KMS-11 (cell line): ENCODE measurements at regions not wholly inside any gene's neighbourhood (a gene's known extent, or its start where the extent isn't known, plus 50 kb on each side); places are given as distances from the start of the nearest gene placed in this dataset.

Experiments
- H2AFZ ChIP-seq: fragments of 200-600 bp; sonication (generic); 2 replicates; pipeline ENCODE4 v1.6.1; 2016; ENCODE audit warnings: antibody characterized with exemption, mixed run types, low read depth
- H3K27ac ChIP-seq: fragments of 200-600 bp; sonication (generic); 2 replicates; pipeline ENCODE4 v1.6.1; 2016; ENCODE audit warnings: mild to moderate bottlenecking, mixed run types
- H3K27me3 ChIP-seq: fragments of 200-600 bp; sonication (generic); 2 replicates; pipeline ENCODE4 v1.6.1; 2017; ENCODE audit warnings: mild to moderate bottlenecking, low read depth, mixed run types, moderate library complexity; ENCODE audit not compliant: insufficient read depth
- H3K36me3 ChIP-seq: fragments of 200-600 bp; sonication (generic); 2 replicates; pipeline ENCODE4 v1.6.1; 2017; ENCODE audit warnings: mild to moderate bottlenecking, mixed run types; ENCODE audit not compliant: insufficient read depth
- H3K4me1 ChIP-seq: fragments of 200-600 bp; sonication (generic); 2 replicates; pipeline ENCODE4 v1.6.1; 2016; ENCODE audit warnings: mild to moderate bottlenecking, low read depth, mixed run types; ENCODE audit not compliant: poor library complexity, severe bottlenecking
- H3K4me2 ChIP-seq: fragments of 200-600 bp; sonication (generic); 2 replicates; pipeline ENCODE4 v1.7.0; 2016; ENCODE audit warnings: mild to moderate bottlenecking, mixed run types
- H3K4me3 ChIP-seq: fragments of 200-600 bp; sonication (generic); IDR thresholded peaks from 2 replicates; pipeline ENCODE4 v1.6.1; 2017; ENCODE audit warnings: low read depth, low read length, mixed read lengths; ENCODE audit not compliant: insufficient read depth
- H3K79me2 ChIP-seq: fragments of 200-600 bp; sonication (generic); 2 replicates; pipeline ENCODE4 v1.6.1; 2016; ENCODE audit warnings: low read depth, mixed run types; ENCODE audit not compliant: insufficient read depth
- H3K9ac ChIP-seq: fragments of 200-600 bp; sonication (generic); 2 replicates; pipeline ENCODE4 v1.6.1; 2016; ENCODE audit warnings: mild to moderate bottlenecking, mixed run types
- H4K20me1 ChIP-seq: fragments of 200-600 bp; sonication (generic); 2 replicates; pipeline ENCODE4 v1.6.1; 2016; ENCODE audit warnings: mild to moderate bottlenecking, mixed run types; ENCODE audit not compliant: insufficient read depth
- CTCF ChIP-seq: fragments of 200-600 bp; sonication (generic); conservative IDR thresholded peaks from 2 replicates; pipeline ENCODE4 v1.6.1; 2017; ENCODE audit warnings: low read depth, mild to moderate bottlenecking, antibody characterized with exemption, low read length, moderate library complexity, mixed read lengths

GRCh38 chr10:3665316-3665908 is 119.6 kb downstream of the KLF6 start:
- Histone ChIP-seq H3K79me2 (no peaks in the 10 kb centered on the region), H3K27me3 (no peaks in the 10 kb centered on the region), H4K20me1 (no peaks in the 10 kb centered on the region), H2AFZ (no peak overlapping the region), H3K4me2 (no peak overlapping the region), H3K4me1 (no peaks in the 10 kb centered on the region), H3K36me3 (no peaks in the 10 kb centered on the region), H3K9ac (no peak overlapping the region), H3K27ac (no peak overlapping the region), H3K4me3 (no peak overlapping the region)
- no peak for TF ChIP-seq CTCF

GRCh38 chr10:3662775-3663174 is 122.2 kb downstream of the KLF6 start:
- Histone ChIP-seq H3K79me2 (no peaks in the 10 kb centered on the region), H3K9ac (no peak overlapping the region), H2AFZ (no peak overlapping the region), H4K20me1 (no peaks in the 10 kb centered on the region), H3K36me3 (no peaks in the 10 kb centered on the region), H3K4me2 (no peak overlapping the region), H3K27ac (no peak overlapping the region), H3K4me3 (no peak overlapping the region), H3K27me3 (no peaks in the 10 kb centered on the region), H3K4me1 (no peaks in the 10 kb centered on the region)
- no peak for TF ChIP-seq CTCF

GRCh38 chr10:3661271-3661670 is 123.7 kb downstream of the KLF6 start:
- Histone ChIP-seq H2AFZ (no peak overlapping the region), H3K79me2 (no peaks in the 10 kb centered on the region), H3K27ac (no peak overlapping the region), H3K4me2 (no peak overlapping the region), H3K27me3 (no peaks in the 10 kb centered on the region), H3K4me1 (no peaks in the 10 kb centered on the region), H3K9ac (no peak overlapping the region), H4K20me1 (no peaks in the 10 kb centered on the region), H3K4me3 (no peak overlapping the region), H3K36me3 (no peaks in the 10 kb centered on the region)
- TF ChIP-seq CTCF, result no peak

- H3K9ac ChIP-seq, result no peak overlapping the region
- H3K4me1 ChIP-seq, result no peaks in the 10 kb centered on the region
- H2AFZ ChIP-seq, result no peak overlapping the region
- H3K79me2 ChIP-seq, result no peaks in the 10 kb centered on the region
- no peak for TF ChIP-seq CTCF
- no peaks in the 10 kb centered on the region for H4K20me1 ChIP-seq
- H3K27me3 ChIP-seq, result no peaks in the 10 kb centered on the region
- H3K4me3 ChIP-seq, result no peak overlapping the region
- no peak overlapping the region for H3K27ac ChIP-seq
- no peak overlapping the region for H3K4me2 ChIP-seq
- H3K36me3 ChIP-seq, result no peaks in the 10 kb centered on the region
Measured at GRCh38 chr10:3660753-3661152, 124.3 kb downstream of the KLF6 start.
